HG03558 (cell line): ENCODE measurements at regions not wholly inside any gene's neighbourhood (a gene's known extent, or its start where the extent isn't known, plus 50 kb on each side); places are given as distances from the start of the nearest gene placed in this dataset.

Experiments used
- ATAC-seq: cut with Tn5 transposase; IDR thresholded peaks from one replicate; pipeline ENCODE4 v1.9.1; 2021; ENCODE audit warnings: moderate number of reproducible peaks; ENCODE audit not compliant: unreplicated experiment; ENCODE audit errors: extremely low read depth

- ATAC-seq, result no peak
These were observed 527.9 kb downstream of the BUD13 start for GRCh38 chr11:116244889-116245288.

DNA sequence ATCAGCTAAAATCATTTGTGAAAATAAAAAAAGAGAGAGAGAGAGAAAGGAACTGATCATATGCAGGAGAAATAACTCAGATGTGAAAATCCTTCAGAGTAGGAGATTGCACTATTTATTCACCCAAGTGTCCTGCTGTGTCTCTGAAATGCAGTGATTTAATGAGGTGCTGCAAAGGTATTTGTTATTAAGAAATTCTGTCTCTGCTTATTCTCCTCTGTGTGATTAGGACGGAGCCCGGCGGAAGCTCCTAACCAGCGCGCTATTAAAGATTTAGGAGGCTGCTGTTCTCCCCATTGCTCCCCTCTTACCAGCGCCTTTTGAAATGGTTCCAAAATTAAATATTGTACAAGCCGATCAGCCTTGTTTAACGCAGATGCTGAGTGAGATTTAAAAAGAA, 528.3 kb downstream of the BUD13 start:
- ATAC-seq, result no peak

GRCh38 chr11:116243991-116244390, 528.8 kb downstream of the BUD13 start:
- ATAC-seq, result no peak

DNA sequence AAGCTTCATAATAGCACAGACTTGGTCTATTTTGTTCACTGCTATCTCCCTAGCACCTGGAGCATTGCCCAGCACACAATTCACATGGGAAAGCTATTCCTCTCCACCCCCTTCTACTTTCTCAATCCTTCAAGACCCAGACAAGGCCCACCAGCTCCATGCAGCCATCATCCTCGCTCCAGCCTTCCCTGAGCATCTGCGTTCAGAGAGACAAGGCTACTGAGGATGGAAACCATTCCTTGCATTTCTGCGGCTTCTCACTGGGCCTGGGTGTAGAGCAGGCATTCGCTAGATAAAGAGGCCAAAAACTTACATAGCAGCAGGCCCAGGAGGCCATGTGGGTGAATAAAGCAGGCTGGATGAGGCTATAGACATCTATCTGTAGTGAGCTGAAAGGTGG, 530.8 kb downstream of the BUD13 start:
- ATAC-seq, result no peak

- no peak for ATAC-seq
These were observed 532.1 kb downstream of the BUD13 start for GRCh38 chr11:116240710-116241109.

GRCh38 chr11:116239247-116239646, 533.5 kb downstream of the BUD13 start:
- ATAC-seq, result no peak

DNA sequence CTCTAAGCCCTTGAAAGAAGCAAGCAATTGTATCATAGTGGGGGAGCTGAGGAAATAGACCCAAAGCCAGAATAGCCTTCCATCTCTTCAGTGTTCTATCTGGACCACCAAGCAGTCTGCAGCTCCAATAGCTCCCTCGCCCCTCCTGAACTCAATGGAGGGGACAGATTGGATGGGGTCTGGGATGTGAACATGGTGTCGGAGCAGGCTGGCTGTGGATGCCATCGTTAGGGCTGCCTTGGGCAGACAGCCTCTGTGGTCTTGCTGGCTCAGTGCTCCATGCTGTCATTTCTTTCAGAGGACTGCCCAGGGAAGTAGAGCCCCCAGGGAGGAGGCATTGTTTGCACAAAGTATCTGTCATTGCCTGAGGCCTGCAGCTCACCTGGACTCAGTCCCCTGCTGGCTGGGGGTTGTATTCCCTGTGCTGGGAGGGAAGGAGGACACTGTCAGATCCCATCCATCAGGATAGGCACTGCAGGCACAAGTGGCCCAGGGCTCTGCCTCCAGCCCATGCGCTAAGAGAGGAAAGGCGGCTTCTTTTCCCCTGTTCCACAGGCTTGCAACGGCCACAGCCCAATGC, 537.7 kb downstream of the BUD13 start:
- ATAC-seq, result no peak

DNA sequence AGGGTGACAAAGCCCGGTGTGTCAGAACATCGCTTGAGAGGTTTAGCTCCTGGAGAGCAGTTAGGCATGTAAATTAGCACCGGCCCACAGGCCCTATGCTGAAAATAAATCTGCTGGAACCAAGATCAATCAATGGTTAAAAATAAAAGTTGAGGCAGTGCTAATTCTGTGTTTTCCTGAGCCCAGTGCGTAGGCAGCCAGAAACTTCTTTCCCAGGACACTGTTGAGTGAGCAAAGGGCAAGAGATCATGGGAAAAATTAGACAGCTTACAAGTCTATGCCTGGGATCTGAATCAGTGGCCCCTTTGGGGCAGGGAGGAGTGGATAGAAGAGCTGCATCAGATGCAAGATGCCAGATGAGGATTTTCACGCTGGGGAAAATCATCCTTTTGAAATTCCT, 539.2 kb downstream of the BUD13 start:
- no peak for ATAC-seq

DNA sequence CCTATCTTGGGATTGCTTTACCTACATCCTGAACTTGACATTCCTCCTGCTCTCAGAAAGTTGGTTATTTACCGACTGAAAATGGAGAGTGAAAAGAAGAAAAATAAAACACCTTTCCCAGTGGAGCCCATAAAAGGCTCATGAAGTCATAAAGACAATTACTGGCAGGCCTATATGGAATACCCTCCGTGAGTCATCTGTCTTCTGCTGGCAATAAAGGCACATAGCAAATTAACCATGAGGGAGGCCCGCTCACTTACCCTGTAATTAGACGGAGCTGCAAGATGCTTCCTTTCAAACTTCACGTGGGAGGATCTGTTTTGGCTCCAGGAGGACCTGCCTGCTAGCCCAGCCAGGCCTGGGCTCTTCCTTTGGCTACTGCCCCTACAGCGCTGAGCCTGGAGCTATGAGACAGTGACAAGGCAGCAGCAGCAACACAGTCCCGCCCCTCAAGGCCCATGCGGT, 540.4 kb downstream of the BUD13 start:
- no peak for ATAC-seq

DNA sequence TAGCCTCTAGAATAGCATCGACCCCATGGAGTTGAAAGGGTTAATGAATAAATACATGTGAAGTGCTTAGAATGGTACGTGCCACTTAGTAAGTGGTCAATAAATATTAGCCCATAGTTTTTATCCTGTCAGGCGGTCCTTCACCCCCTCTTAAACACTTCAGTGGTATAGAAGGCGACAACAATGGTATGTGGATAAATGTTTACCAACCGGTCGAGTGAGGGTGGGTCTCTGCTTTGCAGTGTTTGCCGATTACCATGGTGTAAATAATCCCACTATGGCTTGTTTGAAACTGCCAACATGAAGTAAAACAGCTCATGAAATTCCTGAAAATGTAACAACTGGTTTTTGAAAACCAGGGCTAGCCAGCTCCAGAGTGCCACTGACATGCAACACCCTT, 541.2 kb downstream of the BUD13 start:
- no peak for ATAC-seq

DNA sequence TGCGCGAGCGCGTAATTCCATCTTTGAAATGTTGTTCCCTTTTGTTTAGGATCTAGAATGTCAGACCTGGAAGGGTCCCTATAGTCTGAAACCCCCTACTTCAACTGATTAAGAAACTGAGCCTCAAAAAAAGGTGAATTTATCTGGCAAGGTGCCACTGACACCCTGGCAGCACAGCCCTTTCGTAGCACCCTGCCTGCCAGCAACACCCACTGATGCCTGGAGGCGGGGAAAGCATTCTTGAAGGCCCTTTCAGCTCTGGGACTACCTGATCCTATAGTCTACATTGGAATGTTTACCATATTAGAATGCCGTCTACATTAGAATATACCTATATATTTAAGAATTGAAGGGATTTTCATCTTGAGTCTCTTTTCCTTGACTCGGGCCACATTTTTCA, 542.3 kb downstream of the BUD13 start:
- ATAC-seq, result no peak

DNA sequence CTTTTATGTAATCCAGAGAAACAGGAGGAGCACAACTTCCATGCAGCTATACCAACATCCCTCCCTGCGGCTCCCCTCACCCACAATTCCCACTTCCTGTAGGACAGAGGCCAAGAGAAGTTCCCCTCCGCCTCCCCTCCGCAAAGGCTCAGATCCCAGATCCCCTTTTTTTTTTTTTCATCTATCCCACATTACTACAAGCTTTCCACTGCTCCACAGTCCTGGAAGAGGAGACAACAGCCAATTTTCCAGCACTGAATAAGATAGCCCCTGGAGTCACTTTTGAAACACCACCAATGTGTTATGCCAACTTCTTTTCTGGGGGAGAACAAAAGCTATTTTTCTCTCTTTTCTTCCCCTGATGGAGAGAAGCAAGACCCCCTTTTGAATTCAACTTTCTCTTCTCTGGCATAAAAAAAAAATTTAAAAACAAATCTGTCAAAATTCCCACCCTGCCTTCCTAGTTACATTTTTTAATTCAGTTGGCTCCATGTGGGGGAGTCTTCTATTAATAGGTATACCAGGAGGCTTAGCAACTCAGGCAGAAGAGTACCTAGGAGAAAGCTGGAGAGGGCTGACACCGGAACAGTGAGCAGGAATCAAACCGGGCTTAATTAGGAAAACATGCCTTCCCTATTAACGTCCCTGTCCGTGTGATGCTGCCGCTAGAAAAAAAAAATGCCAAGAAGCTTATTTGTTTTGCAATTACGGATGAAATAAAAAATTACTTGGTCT, 543.4 kb downstream of the BUD13 start:
- ATAC-seq, result no peak

- ATAC-seq, result no peak
These were observed 546.1 kb downstream of the BUD13 start for GRCh38 chr11:116226731-116227130.

DNA sequence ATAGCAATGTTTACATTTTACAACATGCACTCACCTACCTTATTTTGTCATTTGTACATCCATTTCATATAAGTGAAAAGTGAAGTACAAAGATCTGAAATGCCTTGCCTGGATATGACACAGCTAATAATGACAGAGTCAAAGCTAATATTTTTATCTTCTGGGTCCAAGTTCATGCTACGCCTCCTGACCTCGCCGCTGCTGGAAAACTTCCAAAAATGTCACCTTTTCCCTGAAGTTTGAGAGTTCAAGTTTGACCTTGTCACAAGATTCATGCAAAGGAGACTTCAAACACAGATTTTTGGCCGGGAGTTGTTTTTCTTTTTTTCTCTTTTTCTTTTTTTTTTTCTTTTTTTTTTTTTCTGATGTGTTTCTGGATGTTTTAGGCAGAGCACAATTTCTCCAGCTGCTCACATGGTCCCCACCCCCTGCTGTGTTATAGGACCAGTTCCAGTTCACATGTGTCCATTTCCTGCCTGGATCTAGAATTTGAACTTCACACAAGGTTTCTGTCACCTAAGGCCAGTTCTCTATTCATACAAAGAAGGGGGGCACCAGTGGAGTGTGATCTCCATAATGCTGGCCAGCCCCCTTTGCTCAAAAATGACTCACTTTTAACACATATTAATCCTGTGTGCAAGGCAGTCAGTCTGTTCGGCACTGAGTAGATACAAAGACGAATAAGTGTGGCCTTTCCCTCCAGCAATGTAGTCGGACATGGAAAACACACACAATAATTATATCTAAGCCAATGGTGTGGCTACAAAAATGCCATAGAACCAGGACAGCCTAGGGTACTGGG, 546.8 kb downstream of the BUD13 start:
- ATAC-seq, result no peak

- ATAC-seq, result no peak
These were observed 547.6 kb downstream of the BUD13 start for GRCh38 chr11:116225236-116225635.

GRCh38 chr11:116224889-116225200, 547.9 kb downstream of the BUD13 start:
- ATAC-seq, result no peak

DNA sequence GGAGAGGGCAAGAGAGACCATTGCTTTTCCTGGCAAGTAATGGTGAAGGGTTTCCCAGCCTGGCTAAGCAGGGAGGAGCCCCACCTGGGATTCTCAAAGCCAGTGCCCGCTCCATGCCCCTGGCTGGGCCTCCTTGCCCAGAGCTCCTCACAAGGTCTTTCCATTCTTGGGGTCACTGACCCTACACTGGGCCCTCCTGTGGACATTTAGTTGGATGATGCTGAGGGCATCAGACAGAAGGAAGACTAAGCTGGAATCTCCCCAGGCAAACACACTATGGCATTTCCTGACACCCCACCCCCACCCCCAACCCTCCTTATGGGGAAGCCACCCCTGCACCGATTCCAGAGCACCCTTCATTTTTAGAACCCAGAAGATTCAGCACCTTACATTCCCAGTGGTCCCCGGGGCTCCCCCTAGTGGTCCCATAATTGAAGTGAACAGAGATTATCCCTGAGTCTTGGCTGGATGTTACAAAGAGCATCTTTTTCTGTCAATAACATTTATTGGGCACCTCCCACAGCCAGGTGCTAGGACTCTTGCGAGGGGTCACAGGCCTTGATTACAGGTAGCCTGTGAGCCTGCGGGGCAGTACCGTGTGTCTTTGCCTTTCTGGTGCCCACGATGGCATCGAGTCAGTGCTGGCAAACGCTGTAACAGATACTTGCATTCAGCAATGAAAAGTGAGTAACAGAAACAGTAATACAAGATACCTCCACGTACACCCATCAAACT, 548.5 kb downstream of the BUD13 start:
- no peak for ATAC-seq

DNA sequence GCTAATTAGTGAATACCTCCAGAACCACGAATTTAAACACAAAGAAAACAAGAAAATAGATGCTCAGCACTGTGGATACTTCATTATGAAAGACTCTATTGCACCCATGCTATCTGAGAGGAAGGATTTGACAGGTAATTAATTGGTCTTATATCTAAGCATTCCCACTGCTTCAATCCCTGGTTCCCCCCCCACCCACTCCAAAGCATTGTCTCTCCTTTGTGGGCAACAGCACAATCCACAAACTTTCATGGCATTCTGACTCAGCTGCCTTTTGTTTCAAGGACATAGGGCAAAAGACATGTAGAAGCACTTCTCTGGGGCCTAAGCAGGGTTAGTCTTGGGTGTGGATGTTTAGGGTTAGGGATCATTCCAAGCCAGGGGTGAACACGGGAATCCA, 551.4 kb downstream of the BUD13 start:
- no peak for ATAC-seq

DNA sequence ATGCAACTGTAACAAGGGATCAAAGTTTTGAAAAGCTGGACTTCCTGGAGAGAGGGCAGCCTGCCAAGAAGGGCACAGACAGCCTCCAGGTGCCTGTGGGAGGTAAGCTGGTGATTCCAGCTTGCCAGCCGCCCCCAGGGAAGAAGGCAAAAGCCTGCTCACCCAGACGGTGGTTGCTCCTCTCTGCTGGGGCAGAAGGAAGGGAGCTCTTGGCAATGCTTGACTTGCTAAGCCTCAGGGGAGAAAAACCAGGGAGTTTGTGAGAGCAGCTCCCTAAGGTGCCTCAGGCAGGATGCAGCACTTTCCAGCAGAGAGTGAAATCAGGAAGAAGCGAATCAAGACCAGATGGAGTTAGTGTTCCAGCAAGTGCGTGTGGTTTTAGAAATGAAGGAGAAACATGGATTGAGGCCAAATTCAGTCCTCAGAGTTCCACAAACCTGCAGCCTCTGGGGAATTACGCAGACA, 553.6 kb downstream of the BUD13 start:
- no peak for ATAC-seq

GRCh38 chr11:116217441-116217840, 555.3 kb downstream of the BUD13 start:
- ATAC-seq, result no peak

DNA sequence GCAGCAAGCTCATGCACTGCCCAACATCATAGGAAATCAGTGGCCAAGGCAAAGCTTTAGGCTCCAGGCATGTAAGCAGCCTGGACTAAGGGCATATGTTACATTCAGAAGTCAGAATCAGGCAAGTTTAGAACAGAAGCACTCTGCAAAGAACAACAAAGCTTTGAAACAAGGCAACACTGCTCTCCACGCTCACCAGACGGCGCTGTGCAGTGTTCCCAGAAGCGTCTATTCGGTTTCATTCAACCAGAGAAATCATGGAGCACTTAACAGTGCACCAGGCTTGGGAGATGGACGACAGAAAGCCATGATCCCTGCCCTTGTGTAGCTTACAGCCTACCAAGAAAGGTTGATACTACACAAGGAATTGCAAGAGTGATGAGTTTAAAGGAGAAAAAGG, 555.8 kb downstream of the BUD13 start:
- ATAC-seq, result no peak
